Natural killer cell treated with Interleukin-12 subunit alpha and Interleukin-12 subunit beta and Interleukin-15 and Interleukin-18, amount 100 ng/mL, for 72 hours (primary cell): ENCODE measurements at regions not wholly inside any gene's neighbourhood (a gene's known extent, or its start where the extent isn't known, plus 50 kb on each side); places are given as distances from the start of the nearest gene placed in this dataset.

Experiments
- ATAC-seq, 2 donors: fragments of 150-1000 bp; cut with Tn5 transposase in 1 of 2; sonication (Bioruptor Pico), chemical (Tn5 transposase) in 1 of 2; 2 replicates each; pipeline ENCODE4 v1.10.0; 2021
- DNase-seq: peaks from one replicate; pipeline ENCODE4 v3.0.0; 2022; ENCODE audit warnings: low spot score
- H3K27ac Mint-ChIP-seq, 2 donors: 1 replicate in 1 of 2; 2 replicates in 1 of 2; pipeline ENCODE4 v1.8.0; 2022; ENCODE audit warnings: mixed read lengths in 2 of 2, mild to moderate bottlenecking in 1 of 2, moderate library complexity in 1 of 2
- H3K27me3 Mint-ChIP-seq, 2 donors: 1 replicate in 1 of 2; 2 replicates in 1 of 2; pipeline ENCODE4 v1.8.0; 2022; ENCODE audit warnings: mixed read lengths in 2 of 2
- H3K36me3 Mint-ChIP-seq: one replicate; pipeline ENCODE4 v1.8.0; 2022; ENCODE audit warnings: mixed read lengths
- H3K4me1 Mint-ChIP-seq, 2 donors: 1 replicate in 1 of 2; 2 replicates in 1 of 2; pipeline ENCODE4 v1.8.0; 2022; ENCODE audit warnings: low read depth in 2 of 2, mixed read lengths in 2 of 2, mild to moderate bottlenecking in 1 of 2
- H3K4me3 Mint-ChIP-seq: one replicate; pipeline ENCODE4 v1.8.0; 2022; ENCODE audit warnings: mixed read lengths
- H3K9me3 Mint-ChIP-seq: 2 replicates; pipeline ENCODE4 v1.8.0; 2022; ENCODE audit warnings: mixed read lengths

DNA sequence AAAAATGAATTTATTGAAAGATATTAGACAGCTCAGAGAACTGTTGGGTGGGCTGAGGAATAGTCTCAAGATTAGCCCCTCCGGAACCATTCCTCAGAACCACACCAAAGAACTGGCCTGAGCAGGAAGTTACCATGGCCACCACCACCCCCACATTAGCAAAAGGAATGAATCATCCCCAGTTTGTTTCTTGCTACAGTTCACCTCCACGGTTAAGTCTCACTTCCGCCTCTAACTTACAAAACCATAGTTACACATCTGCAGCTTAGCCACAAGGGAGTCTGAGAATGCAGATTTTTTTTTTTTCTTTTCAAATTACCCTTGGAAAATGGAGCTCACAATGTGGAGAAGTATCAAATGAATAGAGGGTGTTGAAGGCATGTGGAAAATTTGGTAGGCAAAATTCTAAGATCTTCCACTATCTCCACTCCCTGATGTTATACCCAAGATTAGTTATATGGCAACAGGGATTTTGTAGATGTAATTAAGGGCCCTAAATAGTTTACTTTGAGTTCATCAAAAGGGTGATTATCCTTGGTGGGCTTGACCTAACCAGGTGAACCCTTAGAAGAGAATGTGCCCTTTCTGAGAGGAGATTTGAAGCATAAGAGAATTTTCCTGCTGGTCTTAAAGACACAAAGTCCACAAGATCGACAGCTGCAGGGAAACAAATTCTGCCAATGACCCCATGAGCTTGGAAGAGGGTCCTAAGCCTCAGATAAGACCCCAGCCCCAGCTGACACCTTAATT lies 129.8 kb upstream of the KRR1 start:
- ATAC-seq = peak; percentile 95 to 96
- H3K4me1 Mint-ChIP-seq = peaks cover 25 to 49% of the 10 kb centered on the region in 2 donors
- H3K4me3 Mint-ChIP-seq = peak overlapping the region; percentile 56
- H3K27ac Mint-ChIP-seq = peak overlapping the region; percentile 76
- no peaks in the 10 kb centered on the region for H3K27me3 Mint-ChIP-seq
- no peaks in the 10 kb centered on the region for H3K9me3 Mint-ChIP-seq
- H3K36me3 Mint-ChIP-seq = no peaks in the 10 kb centered on the region
- DNase-seq = peak; percentile 85

DNA sequence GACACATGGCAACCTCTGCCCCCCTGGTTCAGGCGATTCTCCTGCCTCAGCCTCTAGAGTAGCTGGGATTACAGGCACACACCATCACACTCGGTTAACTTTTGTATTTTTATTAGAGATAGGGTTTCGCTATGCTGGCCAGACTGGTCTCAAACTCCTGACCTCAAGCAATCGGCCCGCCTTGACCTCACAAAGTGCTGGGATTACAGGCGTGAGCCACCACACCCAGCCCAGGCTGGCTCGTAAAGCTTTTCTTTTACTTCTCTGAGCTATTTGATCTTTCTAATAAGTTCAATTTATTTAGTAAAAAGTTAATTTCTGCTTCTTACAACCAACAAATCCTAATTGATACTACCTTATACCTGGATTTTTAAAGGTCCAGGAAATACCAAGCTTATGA lies 127.4 kb upstream of the KRR1 start:
- Mint-ChIP-seq H3K27ac (peak overlapping the region in 1 of 2 donors; percentile 34), H3K4me1 (peaks cover 45 to 70% of the 10 kb centered on the region in 2 donors), H3K4me3 (no peak overlapping the region), H3K9me3 (no peaks in the 10 kb centered on the region), H3K36me3 (no peaks in the 10 kb centered on the region), H3K27me3 (no peaks in the 10 kb centered on the region)
- ATAC-seq = no peak
- DNase-seq = no peak

DNA sequence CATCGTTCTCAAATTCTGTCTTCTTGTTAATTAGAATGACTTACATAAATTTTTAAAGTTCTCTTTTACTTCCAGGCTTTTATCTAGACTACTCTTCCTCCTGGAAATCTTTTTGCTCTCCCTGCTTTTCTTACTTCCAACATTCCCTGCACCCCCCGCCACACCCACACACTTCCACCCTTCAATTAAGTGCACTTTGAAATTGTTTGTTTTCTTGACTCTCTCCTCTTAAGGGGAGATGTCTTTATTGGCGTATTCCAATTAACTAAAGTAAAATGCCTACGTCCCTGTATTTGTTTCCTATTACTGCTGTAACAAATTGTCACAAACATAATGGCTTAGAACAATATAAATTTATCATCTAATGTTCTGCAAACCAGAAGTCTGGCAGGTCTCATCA lies 125.2 kb upstream of the KRR1 start:
- ATAC-seq (no peak), DNase-seq (no peak)
- H3K9me3 Mint-ChIP-seq = no peaks in the 10 kb centered on the region
- no peaks in the 10 kb centered on the region for H3K27me3 Mint-ChIP-seq
- H3K36me3 Mint-ChIP-seq = no peaks in the 10 kb centered on the region
- H3K4me1 Mint-ChIP-seq = peaks cover 34 to 55% of the 10 kb centered on the region in 2 donors
- H3K27ac Mint-ChIP-seq = peak overlapping the region; percentile 58 to 78
- peak overlapping the region; percentile 79 for H3K4me3 Mint-ChIP-seq

DNA sequence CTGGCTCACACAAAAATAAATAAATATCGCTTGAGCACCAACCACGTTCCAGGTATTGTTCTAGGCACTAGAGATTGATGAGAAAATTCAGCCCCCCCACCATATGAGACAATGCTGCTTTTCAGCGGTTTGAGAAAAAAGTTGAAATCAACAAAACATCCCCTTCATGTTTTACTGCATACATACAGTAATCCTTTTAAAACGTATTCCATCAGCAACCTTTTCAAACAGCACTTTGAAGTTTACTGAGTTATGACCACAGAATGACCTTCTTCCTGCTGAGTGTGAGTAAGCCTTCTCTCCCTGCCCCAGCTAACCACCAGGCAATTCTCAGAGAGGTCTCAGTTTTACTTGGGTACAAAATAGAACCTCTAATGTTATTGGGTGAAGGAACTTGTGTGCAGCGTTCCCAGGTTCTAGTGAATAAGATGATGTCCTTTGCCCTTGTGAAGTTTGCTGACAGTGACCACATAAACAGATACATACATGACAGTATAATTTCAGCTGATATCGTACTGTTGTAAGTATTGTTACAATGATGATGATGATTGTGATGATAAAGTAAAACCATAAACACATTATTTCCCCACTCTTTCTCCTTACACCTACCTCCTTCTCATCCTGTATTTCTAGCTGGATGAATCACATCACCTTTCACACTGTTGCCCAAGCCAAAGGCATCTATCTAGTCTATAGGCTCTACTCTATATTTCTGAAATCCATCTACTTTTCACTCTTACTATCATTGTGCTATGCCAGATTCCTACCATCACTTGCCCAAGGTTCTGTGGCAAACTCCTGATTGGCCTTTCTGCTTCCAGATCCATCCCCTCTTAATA lies 124.4 kb upstream of the KRR1 start:
- Mint-ChIP-seq H3K4me3 (peak overlapping the region; percentile 79), H3K27ac (peak overlapping the region; percentile 58 to 78), H3K27me3 (no peaks in the 10 kb centered on the region), H3K36me3 (no peaks in the 10 kb centered on the region), H3K4me1 (peaks cover 26 to 48% of the 10 kb centered on the region in 2 donors), H3K9me3 (no peaks in the 10 kb centered on the region)
- ATAC-seq (peak; percentile 93 to 97), DNase-seq (peak; percentile 66)

DNA sequence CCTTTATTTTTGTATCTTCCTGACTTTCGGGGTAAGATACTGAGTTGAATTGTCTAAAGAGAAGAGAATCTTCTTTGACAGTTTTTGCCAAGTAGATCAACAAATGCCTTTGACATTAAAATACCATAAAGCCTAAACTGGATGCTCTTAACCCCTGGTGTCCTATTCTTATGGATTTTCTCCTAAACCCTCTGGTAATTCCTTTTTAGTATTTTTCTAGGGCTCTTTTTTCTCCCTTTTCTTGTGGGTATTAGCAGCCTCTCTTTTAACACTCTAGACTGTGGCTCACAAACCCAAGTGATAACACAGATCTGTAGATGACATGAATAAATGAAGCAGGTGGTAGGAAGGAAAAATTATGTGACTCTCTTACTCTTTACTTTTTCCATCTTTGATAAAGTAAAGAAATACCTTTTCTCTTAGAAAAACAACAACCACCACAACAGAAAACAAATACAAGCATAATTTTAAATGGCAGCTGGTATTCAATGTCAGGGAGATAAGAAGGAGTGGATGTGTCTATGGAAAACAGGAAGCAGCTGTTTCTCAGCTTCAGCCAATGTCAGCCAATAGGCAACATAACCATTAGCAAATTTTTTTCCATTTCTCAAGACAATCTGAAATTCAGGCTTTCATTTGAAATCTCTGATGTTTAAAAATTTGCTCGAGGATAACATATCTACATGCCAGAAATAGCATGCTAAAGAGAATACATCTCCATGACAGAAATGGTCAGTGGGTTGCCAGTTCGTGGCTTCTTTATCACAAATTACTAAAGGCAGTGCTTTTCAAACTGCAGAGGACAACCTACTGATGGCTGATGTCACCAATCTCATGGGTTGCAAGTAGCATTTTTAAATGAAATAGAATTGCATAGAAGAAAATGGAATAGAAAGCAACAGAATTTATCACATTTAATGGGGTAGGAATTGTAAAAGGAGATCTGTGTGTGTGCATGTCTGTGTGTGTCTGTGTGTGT lies 123.1 kb upstream of the KRR1 start:
- H3K27me3 Mint-ChIP-seq = no peaks in the 10 kb centered on the region
- peak overlapping the region; percentile 79 for H3K4me3 Mint-ChIP-seq
- ATAC-seq = no peak
- H3K9me3 Mint-ChIP-seq = no peaks in the 10 kb centered on the region
- no peaks in the 10 kb centered on the region for H3K36me3 Mint-ChIP-seq
- peaks cover 26 to 40% of the 10 kb centered on the region in 2 donors for H3K4me1 Mint-ChIP-seq
- H3K27ac Mint-ChIP-seq = peak overlapping the region; percentile 58 to 78
- DNase-seq = no peak

DNA sequence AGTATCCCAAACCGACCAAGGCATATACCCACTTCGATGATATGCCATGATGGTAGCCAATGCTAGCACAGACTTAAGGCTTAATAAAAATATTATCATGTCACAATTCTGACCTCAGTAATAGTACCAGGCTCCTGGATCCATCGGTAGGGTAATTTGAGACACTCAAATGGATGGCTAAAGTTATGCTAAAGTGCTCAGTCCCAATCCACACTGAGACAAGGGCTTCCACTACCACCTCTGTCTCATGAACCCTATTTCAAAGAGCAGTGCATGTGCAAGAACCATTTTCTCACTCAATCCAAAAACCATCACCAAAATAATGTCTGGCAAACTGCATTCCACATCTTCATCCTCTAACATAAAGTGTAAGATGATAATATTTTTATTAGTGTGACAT lies 122.4 kb upstream of the KRR1 start:
- Mint-ChIP-seq H3K4me1 (peaks cover 26 to 40% of the 10 kb centered on the region in 2 donors), H3K27me3 (peaks cover 0 to 4% of the 10 kb centered on the region in 2 donors), H3K4me3 (no peak overlapping the region), H3K36me3 (no peaks in the 10 kb centered on the region), H3K9me3 (no peaks in the 10 kb centered on the region), H3K27ac (peak overlapping the region; percentile 58 to 78)
- ATAC-seq = no peak
- DNase-seq = no peak

DNA sequence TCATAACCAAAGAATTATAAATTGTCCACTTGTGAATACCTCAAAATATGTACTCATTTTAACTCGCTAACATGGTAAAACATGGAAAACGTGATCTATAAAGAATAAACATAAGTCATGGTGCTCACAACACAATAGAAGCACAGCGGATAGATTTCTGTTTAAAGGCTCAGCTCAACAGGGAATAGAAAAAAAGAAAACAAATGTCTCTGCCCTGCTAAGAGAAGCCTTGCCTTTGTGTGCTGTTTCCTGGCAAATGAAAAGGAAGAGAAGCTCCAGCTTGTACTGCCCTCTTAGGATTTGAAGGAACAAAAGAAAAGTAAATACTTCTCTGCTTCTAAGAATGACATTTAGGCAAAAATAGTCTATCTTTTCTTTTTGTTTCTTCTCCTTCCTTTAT lies 121.0 kb upstream of the KRR1 start:
- H3K27ac Mint-ChIP-seq = no peak overlapping the region
- H3K4me1 Mint-ChIP-seq = peaks cover 22 to 34% of the 10 kb centered on the region in 2 donors
- H3K9me3 Mint-ChIP-seq = no peaks in the 10 kb centered on the region
- peaks cover 0 to 4% of the 10 kb centered on the region in 2 donors for H3K27me3 Mint-ChIP-seq
- H3K36me3 Mint-ChIP-seq = no peaks in the 10 kb centered on the region
- no peak for DNase-seq
- ATAC-seq = no peak
- H3K4me3 Mint-ChIP-seq = no peak overlapping the region

DNA sequence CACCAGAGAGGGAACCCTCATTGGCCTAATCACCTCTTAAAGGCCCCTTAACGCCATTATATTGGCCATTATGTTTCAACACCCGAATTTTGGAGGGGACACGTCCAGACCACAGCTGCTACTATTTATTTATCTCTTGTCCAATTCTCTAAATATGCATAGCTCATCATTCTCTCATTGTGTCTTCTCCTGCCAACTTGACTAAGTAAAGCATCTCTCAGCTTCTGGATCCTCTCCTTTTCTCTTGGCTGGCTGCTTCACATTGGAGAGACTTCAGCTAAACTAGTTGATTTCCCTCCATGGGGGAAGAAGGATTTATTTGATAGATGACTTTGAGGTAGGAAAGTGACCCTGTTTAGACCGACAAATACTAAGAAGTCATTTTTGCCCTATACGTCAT lies 120.4 kb upstream of the KRR1 start:
- H3K36me3 Mint-ChIP-seq = no peaks in the 10 kb centered on the region
- no peak overlapping the region for H3K27ac Mint-ChIP-seq
- no peak for ATAC-seq
- H3K4me1 Mint-ChIP-seq = peaks cover 22 to 28% of the 10 kb centered on the region in 2 donors
- H3K9me3 Mint-ChIP-seq = no peaks in the 10 kb centered on the region
- no peak for DNase-seq
- no peak overlapping the region for H3K4me3 Mint-ChIP-seq
- H3K27me3 Mint-ChIP-seq = peaks cover 0 to 4% of the 10 kb centered on the region in 2 donors

DNA sequence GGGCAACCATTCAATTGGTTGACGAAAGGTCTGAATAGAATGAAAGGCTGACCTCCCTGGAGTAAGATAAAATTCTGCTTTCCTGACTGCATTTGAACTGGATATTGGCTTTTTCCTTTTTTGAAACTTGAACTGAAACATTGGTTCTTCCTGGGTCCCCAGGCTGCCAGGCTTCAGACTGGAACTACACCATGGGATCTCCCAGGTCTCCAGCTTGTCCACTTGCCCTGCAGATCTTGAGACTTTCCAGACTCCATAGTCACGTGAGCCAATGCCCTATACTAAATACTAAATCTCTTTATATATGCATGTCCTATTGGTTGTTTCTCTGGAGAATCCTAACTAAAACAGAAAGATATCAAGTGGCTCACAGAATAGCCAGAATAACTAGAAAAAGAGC lies 118.7 kb upstream of the KRR1 start:
- no peaks in the 10 kb centered on the region for H3K9me3 Mint-ChIP-seq
- H3K36me3 Mint-ChIP-seq = no peaks in the 10 kb centered on the region
- H3K27ac Mint-ChIP-seq = peak overlapping the region in 1 of 2 donors; percentile 6
- H3K27me3 Mint-ChIP-seq = peaks cover 0 to 4% of the 10 kb centered on the region in 2 donors
- ATAC-seq (no peak), DNase-seq (no peak)
- H3K4me1 Mint-ChIP-seq = peaks cover 9 to 11% of the 10 kb centered on the region in 2 donors
- no peak overlapping the region for H3K4me3 Mint-ChIP-seq

DNA sequence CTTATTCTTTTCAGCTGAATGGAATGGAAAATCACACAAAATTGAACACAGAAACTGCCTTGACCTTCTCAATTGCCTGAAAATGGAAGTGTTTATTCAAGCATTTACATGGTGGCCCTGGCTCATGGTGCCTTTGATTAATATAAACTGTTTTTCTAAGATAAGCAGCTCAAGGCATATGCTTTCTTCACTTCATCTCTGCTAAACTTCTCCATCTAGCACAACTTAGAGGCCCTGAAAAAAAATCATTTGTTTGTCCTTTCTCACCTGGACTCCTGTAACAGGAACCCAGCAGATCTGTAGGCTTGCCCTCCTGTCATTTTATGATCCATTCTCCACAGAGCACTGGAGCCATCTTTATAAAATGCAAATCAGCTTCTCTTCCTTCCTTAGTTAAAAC lies 117.5 kb upstream of the KRR1 start:
- no peaks in the 10 kb centered on the region for H3K36me3 Mint-ChIP-seq
- H3K4me1 Mint-ChIP-seq = peaks cover under 1 to 1% of the 10 kb centered on the region in 2 donors
- no peak for DNase-seq

DNA sequence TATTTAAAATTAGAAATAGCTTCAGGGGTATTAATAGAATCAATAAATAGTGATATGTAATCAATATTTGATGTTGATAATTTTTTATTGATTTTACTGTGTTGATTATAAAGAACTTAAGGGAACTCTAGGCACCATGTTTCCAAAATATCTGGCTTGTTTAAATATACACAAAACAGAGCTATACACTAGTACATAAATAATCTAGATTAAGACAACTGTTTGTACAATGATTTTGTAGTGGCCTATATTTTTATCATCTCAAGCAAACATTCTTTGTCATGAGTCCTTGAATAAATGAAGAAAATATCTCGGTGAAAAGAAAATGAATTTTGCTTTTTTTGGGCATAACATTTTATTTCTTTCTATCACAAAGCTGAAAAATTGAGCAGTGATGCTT lies 117.1 kb upstream of the KRR1 start:
- Mint-ChIP-seq H3K27ac (no peak overlapping the region), H3K4me1 (peaks cover 5% of the 10 kb centered on the region in 2 donors), H3K27me3 (peaks cover 0 to 4% of the 10 kb centered on the region in 2 donors), H3K36me3 (no peaks in the 10 kb centered on the region), H3K9me3 (no peaks in the 10 kb centered on the region), H3K4me3 (no peak overlapping the region)
- DNase-seq (no peak), ATAC-seq (no peak)

More for the DNA sequence above, 117.5 kb upstream of the KRR1 start:
- H3K27me3 Mint-ChIP-seq = peaks cover 0 to 4% of the 10 kb centered on the region in 2 donors
- no peak overlapping the region for H3K4me3 Mint-ChIP-seq
- H3K9me3 Mint-ChIP-seq = no peaks in the 10 kb centered on the region
- no peak for ATAC-seq
- H3K27ac Mint-ChIP-seq = no peak overlapping the region

DNA sequence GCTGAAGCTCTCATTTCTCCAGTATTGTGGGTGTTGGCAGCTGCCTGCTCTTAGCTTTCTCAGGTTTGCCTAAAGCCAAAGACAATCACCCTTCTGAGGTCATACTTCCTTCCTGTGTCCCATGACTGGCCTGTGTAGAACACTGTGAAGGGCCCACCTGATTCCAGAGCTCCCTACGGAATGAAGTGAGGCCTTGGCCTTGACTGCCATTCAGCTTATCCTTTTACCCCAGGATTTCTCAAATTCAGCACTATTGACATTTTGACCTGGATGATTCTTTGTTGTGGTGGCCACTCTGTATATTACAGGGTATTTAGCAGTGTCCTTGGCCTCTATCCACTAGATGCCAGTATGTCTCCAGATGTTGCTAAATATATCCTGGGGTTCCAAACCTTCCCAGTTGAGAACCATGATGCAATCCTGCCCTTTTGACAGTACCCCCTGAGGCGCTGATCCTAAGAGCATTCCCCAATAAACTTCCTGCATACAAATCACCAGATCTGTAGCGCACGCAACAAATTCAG lies 112.3 kb upstream of the KRR1 start:
- ATAC-seq (peak in 1 of 2 donors; percentile 67), DNase-seq (no peak)
- Mint-ChIP-seq H3K9me3 (no peaks in the 10 kb centered on the region), H3K4me3 (no peak overlapping the region), H3K27me3 (peaks cover 0 to 4% of the 10 kb centered on the region in 2 donors), H3K27ac (peak overlapping the region; percentile 15 to 58), H3K36me3 (peaks cover 6% of the 10 kb centered on the region), H3K4me1 (peaks cover 13 to 17% of the 10 kb centered on the region in 2 donors)

DNA sequence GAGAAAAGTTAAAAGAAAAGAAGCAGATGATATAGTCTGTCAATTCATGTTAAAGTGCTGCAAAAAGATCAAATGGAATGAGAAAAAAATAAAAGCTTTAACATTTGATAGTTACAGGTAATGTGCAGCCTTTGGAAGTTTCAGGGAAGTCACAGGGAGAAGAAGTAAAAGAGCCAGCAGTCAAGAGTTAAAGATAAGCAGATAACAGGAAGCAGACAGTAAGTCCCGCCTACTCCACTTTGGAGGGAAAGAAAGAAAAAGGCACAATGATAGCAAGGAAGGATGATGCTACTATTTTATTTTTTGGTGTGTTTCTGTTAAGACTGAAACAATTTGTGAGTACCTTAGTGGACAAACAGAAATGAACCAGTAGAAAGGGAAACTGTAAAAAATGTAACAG lies 111.1 kb upstream of the KRR1 start:
- peaks cover 0 to 10% of the 10 kb centered on the region in 2 donors for H3K27me3 Mint-ChIP-seq
- ATAC-seq (no peak), DNase-seq (no peak)
- H3K36me3 Mint-ChIP-seq = peaks cover 6% of the 10 kb centered on the region
- no peaks in the 10 kb centered on the region for H3K9me3 Mint-ChIP-seq
- H3K4me1 Mint-ChIP-seq = peaks cover 13 to 17% of the 10 kb centered on the region in 2 donors
- peak overlapping the region in 1 of 2 donors; percentile 2 for H3K27ac Mint-ChIP-seq
- no peak overlapping the region for H3K4me3 Mint-ChIP-seq
